ENCODE measurements at regions not wholly inside any gene's neighbourhood (a gene's known extent, or its start where the extent isn't known, plus 50 kb on each side); places are given as distances from the start of the nearest gene placed in this dataset.

DNA sequence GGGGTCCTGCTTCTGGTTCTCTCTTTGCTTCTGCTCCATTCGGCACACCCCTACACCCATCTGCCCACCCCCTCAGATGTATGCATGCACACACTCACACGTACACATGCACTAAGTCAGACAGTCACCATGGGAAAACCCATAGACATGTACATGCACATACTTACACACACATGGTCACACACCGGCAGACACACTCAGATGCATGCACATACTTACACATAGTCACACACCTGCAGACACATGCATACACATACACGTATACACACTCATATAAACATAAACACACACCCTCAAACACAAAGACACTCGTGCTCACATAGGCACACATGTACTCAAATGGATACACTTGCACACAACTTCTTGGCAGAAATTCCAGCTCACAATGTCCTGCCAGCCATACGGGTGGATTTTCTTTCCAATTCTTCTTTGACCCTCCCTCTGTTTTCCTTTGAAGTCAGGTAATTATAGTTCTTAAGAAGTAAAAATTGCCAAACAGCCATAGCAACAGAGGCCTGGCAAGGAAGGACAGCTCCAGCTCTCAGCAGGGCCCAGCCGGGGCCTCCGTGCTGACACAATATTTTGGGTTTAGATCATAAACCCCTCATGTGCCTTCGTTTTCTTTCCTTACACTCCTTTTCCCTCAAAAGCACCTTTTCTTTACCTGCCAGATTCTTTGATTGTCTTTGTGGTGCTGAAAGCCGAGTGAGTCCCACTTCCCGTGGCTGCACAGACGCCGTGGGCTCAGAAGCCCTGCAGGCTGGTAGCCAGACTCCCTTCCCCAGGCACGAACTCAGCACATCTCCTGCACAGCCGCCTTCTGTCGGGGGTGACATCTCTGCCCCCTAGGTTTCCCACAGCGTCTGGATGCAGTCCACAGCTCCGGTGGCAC lies 195.7 kb downstream of the ARL4C start:
- TF ChIP-seq, protein P1, sequence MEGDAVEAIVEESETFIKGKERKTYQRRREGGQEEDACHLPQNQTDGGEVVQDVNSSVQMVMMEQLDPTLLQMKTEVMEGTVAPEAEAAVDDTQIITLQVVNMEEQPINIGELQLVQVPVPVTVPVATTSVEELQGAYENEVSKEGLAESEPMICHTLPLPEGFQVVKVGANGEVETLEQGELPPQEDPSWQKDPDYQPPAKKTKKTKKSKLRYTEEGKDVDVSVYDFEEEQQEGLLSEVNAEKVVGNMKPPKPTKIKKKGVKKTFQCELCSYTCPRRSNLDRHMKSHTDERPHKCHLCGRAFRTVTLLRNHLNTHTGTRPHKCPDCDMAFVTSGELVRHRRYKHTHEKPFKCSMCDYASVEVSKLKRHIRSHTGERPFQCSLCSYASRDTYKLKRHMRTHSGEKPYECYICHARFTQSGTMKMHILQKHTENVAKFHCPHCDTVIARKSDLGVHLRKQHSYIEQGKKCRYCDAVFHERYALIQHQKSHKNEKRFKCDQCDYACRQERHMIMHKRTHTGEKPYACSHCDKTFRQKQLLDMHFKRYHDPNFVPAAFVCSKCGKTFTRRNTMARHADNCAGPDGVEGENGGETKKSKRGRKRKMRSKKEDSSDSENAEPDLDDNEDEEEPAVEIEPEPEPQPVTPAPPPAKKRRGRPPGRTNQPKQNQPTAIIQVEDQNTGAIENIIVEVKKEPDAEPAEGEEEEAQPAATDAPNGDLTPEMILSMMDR (conservative IDR thresholded peaks at IDR 0.05; ENCODE audit: low read length) = no peak
- TF ChIP-seq EZH2phosphoT487 (IDR thresholded peaks at IDR 0.05; ENCODE audit: borderline replicate concordance, low read depth, low read length) = no peak
